ENCODE measurements at regions not wholly inside any gene's neighbourhood (a gene's known extent, or its start where the extent isn't known, plus 50 kb on each side); places are given as distances from the start of the nearest gene placed in this dataset.

GRCh38 chr6:148217051-148217450 is 125.6 kb upstream of the SASH1 start:
- no peaks in the 10 kb centered on the region for H3K27me3 ChIP-seq (replicated peaks; ENCODE audit: control insufficient read depth, insufficient read depth, low read length)
- H3K4me1 ChIP-seq (ENCODE audit: control insufficient read depth, insufficient read depth, low read length), result peaks cover 10% of the 10 kb centered on the region
- no peak for DNase-seq (ENCODE audit: low read depth)
- no peaks in the 10 kb centered on the region for H3K9me3 ChIP-seq (ENCODE audit: control insufficient read depth, low read length)
- no peak overlapping the region for H3K9ac ChIP-seq (ENCODE audit: low read length)
- no peaks in the 10 kb centered on the region for H3K36me3 ChIP-seq (ENCODE audit: control insufficient read depth, insufficient read depth, low read length, severe bottlenecking)
- no peak overlapping the region for H3K4me3 ChIP-seq (ENCODE audit: low read length)

- Histone ChIP-seq H3K9me3 (ENCODE audit: control insufficient read depth, low read length) (no peaks in the 10 kb centered on the region), H3K27me3 (replicated peaks; ENCODE audit: control insufficient read depth, insufficient read depth, low read length) (no peaks in the 10 kb centered on the region), H3K36me3 (ENCODE audit: control insufficient read depth, insufficient read depth, low read length, severe bottlenecking) (no peaks in the 10 kb centered on the region), H3K4me3 (ENCODE audit: low read length) (no peak overlapping the region), H3K9ac (ENCODE audit: low read length) (no peak overlapping the region), H3K4me1 (ENCODE audit: control insufficient read depth, insufficient read depth, low read length) (peaks cover 10% of the 10 kb centered on the region)
- DNase-seq (ENCODE audit: low read depth), result no peak
These were observed 124.7 kb upstream of the SASH1 start for GRCh38 chr6:148217921-148218320.

- DNase-seq (ENCODE audit: low read depth), result no peak
- H3K4me3 ChIP-seq (ENCODE audit: low read length), result no peak overlapping the region
- peaks cover 10% of the 10 kb centered on the region for H3K4me1 ChIP-seq (ENCODE audit: control insufficient read depth, insufficient read depth, low read length)
- no peak overlapping the region for H3K9ac ChIP-seq (ENCODE audit: low read length)
- H3K27me3 ChIP-seq (replicated peaks; ENCODE audit: control insufficient read depth, insufficient read depth, low read length), result no peaks in the 10 kb centered on the region
- H3K9me3 ChIP-seq (ENCODE audit: control insufficient read depth, low read length), result no peaks in the 10 kb centered on the region
- no peaks in the 10 kb centered on the region for H3K36me3 ChIP-seq (ENCODE audit: control insufficient read depth, insufficient read depth, low read length, severe bottlenecking)
These were observed 123.9 kb upstream of the SASH1 start for GRCh38 chr6:148218542-148219258.

GRCh38 chr6:148221196-148221979 is 121.2 kb upstream of the SASH1 start:
- Histone ChIP-seq H3K9me3 (ENCODE audit: control insufficient read depth, low read length) (no peaks in the 10 kb centered on the region), H3K36me3 (ENCODE audit: control insufficient read depth, insufficient read depth, low read length, severe bottlenecking) (no peaks in the 10 kb centered on the region), H3K4me1 (ENCODE audit: control insufficient read depth, insufficient read depth, low read length) (peaks cover 10% of the 10 kb centered on the region), H3K9ac (ENCODE audit: low read length) (no peak overlapping the region), H3K27me3 (replicated peaks; ENCODE audit: control insufficient read depth, insufficient read depth, low read length) (no peaks in the 10 kb centered on the region), H3K4me3 (ENCODE audit: low read length) (no peak overlapping the region)
- DNase-seq (ENCODE audit: low read depth), result no peak

- H3K4me3 ChIP-seq (ENCODE audit: low read length), result no peak overlapping the region
- H3K9me3 ChIP-seq (ENCODE audit: control insufficient read depth, low read length), result no peaks in the 10 kb centered on the region
- no peaks in the 10 kb centered on the region for H3K27me3 ChIP-seq (replicated peaks; ENCODE audit: control insufficient read depth, insufficient read depth, low read length)
- no peaks in the 10 kb centered on the region for H3K36me3 ChIP-seq (ENCODE audit: control insufficient read depth, insufficient read depth, low read length, severe bottlenecking)
- H3K9ac ChIP-seq (ENCODE audit: low read length), result no peak overlapping the region
- no peak for DNase-seq (ENCODE audit: low read depth)
- peaks cover 10% of the 10 kb centered on the region for H3K4me1 ChIP-seq (ENCODE audit: control insufficient read depth, insufficient read depth, low read length)
These were observed 120.3 kb upstream of the SASH1 start for GRCh38 chr6:148222376-148222775.

- DNase-seq (ENCODE audit: low read depth), result no peak
- Histone ChIP-seq H3K4me1 (ENCODE audit: control insufficient read depth, insufficient read depth, low read length) (peaks cover 10% of the 10 kb centered on the region), H3K9ac (ENCODE audit: low read length) (no peak overlapping the region), H3K27me3 (replicated peaks; ENCODE audit: control insufficient read depth, insufficient read depth, low read length) (no peaks in the 10 kb centered on the region), H3K9me3 (ENCODE audit: control insufficient read depth, low read length) (no peaks in the 10 kb centered on the region), H3K36me3 (ENCODE audit: control insufficient read depth, insufficient read depth, low read length, severe bottlenecking) (no peaks in the 10 kb centered on the region), H3K4me3 (ENCODE audit: low read length) (no peak overlapping the region)
These were observed 119.8 kb upstream of the SASH1 start for GRCh38 chr6:148222846-148223245.

GRCh38 chr6:148223424-148223842 is 119.2 kb upstream of the SASH1 start:
- Histone ChIP-seq H3K9me3 (ENCODE audit: control insufficient read depth, low read length) (no peaks in the 10 kb centered on the region), H3K4me1 (ENCODE audit: control insufficient read depth, insufficient read depth, low read length) (peaks cover 4% of the 10 kb centered on the region), H3K4me3 (ENCODE audit: low read length) (no peak overlapping the region), H3K36me3 (ENCODE audit: control insufficient read depth, insufficient read depth, low read length, severe bottlenecking) (no peaks in the 10 kb centered on the region), H3K9ac (ENCODE audit: low read length) (no peak overlapping the region), H3K27me3 (replicated peaks; ENCODE audit: control insufficient read depth, insufficient read depth, low read length) (no peaks in the 10 kb centered on the region)
- DNase-seq (ENCODE audit: low read depth), result peak; percentile 45

- no peaks in the 10 kb centered on the region for H3K27me3 ChIP-seq (replicated peaks; ENCODE audit: control insufficient read depth, insufficient read depth, low read length)
- no peaks in the 10 kb centered on the region for H3K9me3 ChIP-seq (ENCODE audit: control insufficient read depth, low read length)
- DNase-seq (ENCODE audit: low read depth), result no peak
- H3K4me1 ChIP-seq (ENCODE audit: control insufficient read depth, insufficient read depth, low read length), result peaks cover under 1% of the 10 kb centered on the region
- H3K4me3 ChIP-seq (ENCODE audit: low read length), result no peak overlapping the region
- no peaks in the 10 kb centered on the region for H3K36me3 ChIP-seq (ENCODE audit: control insufficient read depth, insufficient read depth, low read length, severe bottlenecking)
- H3K9ac ChIP-seq (ENCODE audit: low read length), result no peak overlapping the region
These were observed 116.8 kb upstream of the SASH1 start for GRCh38 chr6:148225871-148226270.

GRCh38 chr6:148226284-148226683 is 116.4 kb upstream of the SASH1 start:
- H3K4me1 ChIP-seq (ENCODE audit: control insufficient read depth, insufficient read depth, low read length), result peaks cover 4% of the 10 kb centered on the region
- no peaks in the 10 kb centered on the region for H3K9me3 ChIP-seq (ENCODE audit: control insufficient read depth, low read length)
- no peak overlapping the region for H3K9ac ChIP-seq (ENCODE audit: low read length)
- no peaks in the 10 kb centered on the region for H3K27me3 ChIP-seq (replicated peaks; ENCODE audit: control insufficient read depth, insufficient read depth, low read length)
- no peak overlapping the region for H3K4me3 ChIP-seq (ENCODE audit: low read length)
- H3K36me3 ChIP-seq (ENCODE audit: control insufficient read depth, insufficient read depth, low read length, severe bottlenecking), result no peaks in the 10 kb centered on the region
- DNase-seq (ENCODE audit: low read depth), result no peak

- peak; percentile 49 for DNase-seq (ENCODE audit: low read depth)
- no peaks in the 10 kb centered on the region for H3K36me3 ChIP-seq (ENCODE audit: control insufficient read depth, insufficient read depth, low read length, severe bottlenecking)
- H3K4me1 ChIP-seq (ENCODE audit: control insufficient read depth, insufficient read depth, low read length), result peaks cover 10% of the 10 kb centered on the region
- H3K9ac ChIP-seq (ENCODE audit: low read length), result no peak overlapping the region
- H3K27me3 ChIP-seq (replicated peaks; ENCODE audit: control insufficient read depth, insufficient read depth, low read length), result no peaks in the 10 kb centered on the region
- no peaks in the 10 kb centered on the region for H3K9me3 ChIP-seq (ENCODE audit: control insufficient read depth, low read length)
- peak overlapping the region; percentile 47 for H3K4me3 ChIP-seq (ENCODE audit: low read length)
These were observed 111.1 kb upstream of the SASH1 start for GRCh38 chr6:148231572-148231971.

GRCh38 chr6:148235446-148235845 is 107.2 kb upstream of the SASH1 start:
- Histone ChIP-seq H3K27me3 (replicated peaks; ENCODE audit: control insufficient read depth, insufficient read depth, low read length) (no peaks in the 10 kb centered on the region), H3K9me3 (ENCODE audit: control insufficient read depth, low read length) (no peaks in the 10 kb centered on the region), H3K9ac (ENCODE audit: low read length) (no peak overlapping the region), H3K4me1 (ENCODE audit: control insufficient read depth, insufficient read depth, low read length) (peaks cover 21% of the 10 kb centered on the region), H3K36me3 (ENCODE audit: control insufficient read depth, insufficient read depth, low read length, severe bottlenecking) (no peaks in the 10 kb centered on the region), H3K4me3 (ENCODE audit: low read length) (no peak overlapping the region)
- DNase-seq (ENCODE audit: low read depth), result peak; percentile 30
